GM19452 (cell line): ENCODE measurements at regions not wholly inside any gene's neighbourhood (a gene's known extent, or its start where the extent isn't known, plus 50 kb on each side); places are given as distances from the start of the nearest gene placed in this dataset.
"Not testable (repeated sequence)": the region's sequence is repeated elsewhere in the genome, so short reads cannot be mapped to it uniquely, and the experiment has no call there.

Experiments used
- ATAC-seq: cut with Tn5 transposase; IDR thresholded peaks from one replicate; pipeline ENCODE4 v1.9.1; 2021; ENCODE audit not compliant: unreplicated experiment

GRCh38 chr6:84847390-84848160, 83.2 kb upstream of the TBX18 start:
- ATAC-seq: no peak

DNA sequence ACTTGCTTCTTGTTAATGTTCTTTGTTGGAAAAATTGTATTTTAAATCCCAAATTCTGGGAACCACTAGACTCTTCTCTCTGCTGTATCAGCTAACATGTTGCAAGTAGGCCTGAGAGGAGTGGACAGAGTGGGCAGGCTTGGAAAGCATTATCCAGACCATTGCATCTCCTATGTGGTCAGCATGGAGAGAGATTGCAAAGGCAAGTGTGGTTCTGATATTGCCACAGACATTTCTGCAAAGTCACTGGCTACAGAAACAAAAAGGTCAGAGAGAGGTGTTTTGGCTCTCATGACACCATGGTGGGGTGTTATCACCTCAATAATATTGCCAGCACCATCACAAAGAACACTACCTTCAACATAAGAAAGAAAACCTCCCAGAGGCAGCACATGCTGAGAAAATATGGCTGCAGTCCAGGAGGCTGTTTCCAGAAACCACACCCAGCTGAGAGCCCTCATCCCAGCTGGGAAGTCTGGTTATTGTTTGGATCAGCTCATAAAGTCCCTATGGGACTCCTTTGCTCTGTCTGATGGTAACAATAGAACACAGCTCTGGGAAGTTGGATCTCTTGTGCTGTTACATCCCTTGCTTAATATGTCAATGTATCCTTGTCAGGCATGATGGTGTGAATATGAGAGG, 78.2 kb upstream of the TBX18 start:
- ATAC-seq: no peak

DNA sequence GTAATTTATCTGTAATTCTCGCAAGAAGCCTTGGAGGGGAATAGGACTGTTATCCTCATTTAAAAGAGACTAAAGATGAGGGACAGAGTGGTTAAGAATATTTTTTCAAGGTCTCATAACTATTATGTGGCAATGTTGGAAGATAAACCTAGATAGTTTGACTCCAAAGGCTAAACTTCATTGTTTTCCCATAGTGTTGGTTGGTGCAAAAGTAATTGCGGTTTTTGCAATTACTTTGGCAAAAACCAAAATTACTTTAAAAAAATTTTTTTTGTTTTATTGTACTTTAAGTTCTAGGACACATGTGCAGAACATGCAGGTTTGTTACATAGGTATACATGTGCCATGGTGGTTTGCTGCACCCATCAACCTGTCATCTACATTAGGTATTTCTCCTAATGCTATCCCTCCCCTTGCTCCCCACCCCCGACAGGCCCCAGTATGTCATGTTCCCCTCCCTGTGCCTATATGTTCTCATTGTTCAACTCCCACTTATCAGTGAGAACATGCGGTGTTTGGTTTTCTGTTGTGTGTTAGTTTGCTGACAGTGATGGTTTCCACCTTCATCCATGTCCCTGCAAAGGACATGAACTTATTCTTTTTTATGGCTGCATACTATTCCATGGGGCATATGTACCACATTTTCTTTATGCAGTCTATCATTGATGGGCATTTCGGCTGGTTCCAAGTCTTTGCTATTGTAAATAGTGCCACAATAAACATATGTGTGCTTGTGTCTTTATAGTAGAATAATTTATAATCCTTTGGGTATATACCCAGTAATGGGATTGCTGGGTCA, 72.9 kb upstream of the TBX18 start:
- ATAC-seq: not testable (repeated sequence)

DNA sequence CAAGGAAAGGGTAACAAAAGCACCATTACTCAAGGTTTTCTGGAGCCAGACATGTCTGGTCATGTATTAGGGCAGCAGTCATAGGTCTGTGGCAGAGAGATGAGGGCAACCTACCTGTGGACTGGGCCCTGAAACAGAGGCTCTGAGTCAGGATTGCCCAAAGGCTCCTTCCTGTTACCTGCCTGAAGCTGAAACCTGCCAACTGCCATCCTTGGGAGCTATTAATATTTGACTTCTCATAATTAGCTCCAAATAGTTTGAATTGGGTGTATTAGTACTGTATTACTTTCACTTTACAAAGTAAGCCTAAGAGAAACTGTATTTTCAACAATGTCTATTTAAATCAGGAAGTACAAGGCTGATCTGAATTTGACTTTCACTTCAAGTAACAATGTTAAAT, 72.0 kb upstream of the TBX18 start:
- no peak for ATAC-seq

GRCh38 chr6:84835340-84835739, 70.9 kb upstream of the TBX18 start:
- ATAC-seq: no peak

DNA sequence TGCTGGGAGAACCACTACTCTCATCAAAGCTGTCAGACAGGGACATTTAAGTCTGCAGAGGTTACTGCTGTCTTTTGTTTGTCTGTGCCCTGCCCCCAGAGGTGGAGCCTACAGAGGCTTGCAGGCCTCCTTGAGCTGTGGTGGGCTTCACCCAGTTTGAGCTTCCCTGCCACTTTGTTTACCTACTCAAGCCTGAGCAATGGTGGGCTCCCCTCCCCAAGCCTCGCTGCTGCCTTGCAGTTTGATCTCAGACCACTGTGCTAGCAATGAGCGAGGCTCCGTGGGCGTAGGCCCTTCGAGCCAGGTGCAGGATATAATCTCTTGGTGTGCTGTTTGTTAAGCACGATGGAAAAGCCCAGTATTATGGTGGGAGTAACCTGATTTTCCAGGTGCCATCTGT, 67.5 kb upstream of the TBX18 start:
- not testable (repeated sequence) for ATAC-seq

GRCh38 chr6:84825461-84825860, 61.1 kb upstream of the TBX18 start:
- no peak for ATAC-seq

DNA sequence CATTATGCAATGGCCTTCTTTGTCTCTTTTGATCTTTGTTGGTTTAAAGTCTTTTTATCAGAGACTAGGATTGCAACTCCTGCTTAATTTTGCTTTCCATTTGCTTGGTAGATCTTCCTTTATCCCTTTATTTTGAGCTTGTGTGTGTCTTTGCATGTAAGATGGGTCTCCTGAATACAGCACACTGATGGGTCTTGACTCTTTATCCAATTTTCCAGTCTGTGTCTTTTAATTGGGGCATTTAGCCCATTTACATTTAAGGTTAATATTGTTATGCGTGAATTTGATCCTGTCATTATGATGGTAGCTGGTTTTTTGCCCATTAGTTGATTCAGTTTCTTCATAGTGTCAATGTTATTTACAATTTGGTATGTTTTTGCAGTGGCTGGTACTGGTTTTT, 56.9 kb upstream of the TBX18 start:
- ATAC-seq: not testable (repeated sequence)

- ATAC-seq: no peak
These were observed 52.3 kb upstream of the TBX18 start for GRCh38 chr6:84816741-84817140.

DNA sequence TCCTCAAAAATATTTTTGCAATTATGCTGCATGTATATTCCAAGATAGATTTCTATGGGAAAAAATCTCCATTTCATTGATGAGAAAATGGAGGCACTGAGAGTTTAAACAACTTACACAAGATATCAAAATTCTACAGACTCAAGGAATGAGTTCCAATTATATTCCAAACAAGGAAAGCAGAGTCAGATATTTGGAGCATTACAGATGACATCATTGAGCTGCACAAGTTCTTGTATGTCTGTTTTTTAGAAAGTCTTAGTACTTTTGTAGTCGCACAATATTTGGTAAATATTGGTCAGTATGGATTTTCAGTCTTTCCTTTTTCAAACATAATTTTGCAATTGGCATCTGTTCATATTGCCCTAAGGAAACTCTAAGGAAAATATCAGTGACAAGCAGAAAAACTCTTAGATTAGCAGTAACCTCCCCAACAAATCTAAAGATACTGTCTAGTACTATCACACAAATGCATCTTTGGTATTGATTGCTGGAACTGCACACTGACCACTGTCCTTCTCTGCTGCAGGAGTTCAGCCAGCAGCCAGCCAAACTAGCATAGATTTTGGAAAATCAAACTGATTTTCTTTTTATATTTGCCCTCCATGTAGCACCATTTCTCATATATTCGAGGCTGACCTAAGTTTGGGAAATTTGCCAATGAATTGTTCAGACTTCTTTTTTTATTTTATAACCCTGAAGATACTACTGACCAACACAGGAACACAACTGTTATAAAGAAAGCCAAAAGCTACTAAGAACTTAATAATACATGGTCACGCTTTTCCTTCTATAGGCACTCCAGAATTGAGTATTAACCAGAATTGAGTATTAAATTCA, 51.7 kb upstream of the TBX18 start:
- ATAC-seq: no peak
